Hematopoietic multipotent progenitor cell (in vitro differentiated cells): ENCODE measurements at regions not wholly inside any gene's neighbourhood (a gene's known extent, or its start where the extent isn't known, plus 50 kb on each side); places are given as distances from the start of the nearest gene placed in this dataset.

Source experiments
- DNase-seq, 3 donors: peaks; one replicate each; pipeline ENCODE4 v3.0.0-alpha.2; 2011 to 2015; ENCODE audit warnings: low read depth in 2 of 3, low spot score in 2 of 3

- no peak for DNase-seq
Observed at GRCh38 chr7:135831455-135832195, 83.0 kb upstream of the FAM180A start.

GRCh38 chr7:135828604-135829003 lies 80.0 kb upstream of the FAM180A start:
- DNase-seq = no peak

- DNase-seq = no peak
Observed at GRCh38 chr7:135827391-135827790, 78.8 kb upstream of the FAM180A start.

GRCh38 chr7:135825406-135825805 lies 76.8 kb upstream of the FAM180A start:
- no peak for DNase-seq

GRCh38 chr7:135822376-135822775 lies 73.8 kb upstream of the FAM180A start:
- DNase-seq = no peak

- no peak for DNase-seq
Observed at GRCh38 chr7:135817583-135817982, 69.0 kb upstream of the FAM180A start.

- no peak for DNase-seq
Observed at GRCh38 chr7:135815033-135815432, 66.4 kb upstream of the FAM180A start.

- no peak for DNase-seq
Observed at GRCh38 chr7:135812148-135812547, 63.5 kb upstream of the FAM180A start.

GRCh38 chr7:135811506-135811905 lies 62.9 kb upstream of the FAM180A start:
- no peak for DNase-seq

GRCh38 chr7:135808206-135808605 lies 59.6 kb upstream of the FAM180A start:
- no peak for DNase-seq

GRCh38 chr7:135803143-135803542 lies 54.5 kb upstream of the FAM180A start:
- no peak for DNase-seq

- no peak for DNase-seq
Observed at GRCh38 chr7:135802697-135803096, 54.1 kb upstream of the FAM180A start.

GRCh38 chr7:135801877-135802276 lies 53.3 kb upstream of the FAM180A start:
- no peak for DNase-seq

- DNase-seq = peak; percentile 24 to 77 (median 49)
Observed at GRCh38 chr7:135801045-135801693, 52.6 kb upstream of the FAM180A start.

GRCh38 chr7:135800560-135800959 lies 51.9 kb upstream of the FAM180A start:
- DNase-seq = no peak

- no peak for DNase-seq
Observed at GRCh38 chr7:135799881-135800280, 51.3 kb upstream of the FAM180A start.
